ENCODE measurements at regions not wholly inside any gene's neighbourhood (a gene's known extent, or its start where the extent isn't known, plus 50 kb on each side); places are given as distances from the start of the nearest gene placed in this dataset.
A peak's percentile ranks its signal among the peaks of the same experiment; 100 is the strongest.

GRCh38 chr9:136611606-136612005 is 51.1 kb upstream of the EGFL7 start:
- no peaks in the 10 kb centered on the region for H3K27me3 ChIP-seq (ENCODE audit: insufficient read depth, low read length)
- H3K79me1 ChIP-seq (ENCODE audit: low read length) = peaks cover 27% of the 10 kb centered on the region
- H3K4me1 ChIP-seq (ENCODE audit: control insufficient read depth in 1 of 2, insufficient read depth in 2 of 2, low read length in 2 of 2) = peaks cover 8 to 15% of the 10 kb centered on the region in 2 experiments
- H2BK120ac ChIP-seq (ENCODE audit: insufficient read depth, low read length, poor library complexity) = peak overlapping the region; percentile 77
- H4K12ac ChIP-seq (ENCODE audit: low read depth, low read length) = no peak overlapping the region
- peak overlapping the region; percentile 4 for H2AK5ac ChIP-seq (ENCODE audit: low read length)
- H2BK12ac ChIP-seq (ENCODE audit: low read length) = peak overlapping the region; percentile 42
- no CpG with 5 or more reads among the region's 24 CpGs for WGBS (ENCODE audit: extremely low coverage, insufficient coverage, insufficient read length)
- peak overlapping the region; percentile 51 for H4K8ac ChIP-seq (ENCODE audit: low read depth, low read length)
- H3K14ac ChIP-seq (ENCODE audit: low read length) = peak overlapping the region; percentile 47
- no peaks in the 10 kb centered on the region for H3K36me3 ChIP-seq (ENCODE audit: control insufficient read depth in 1 of 2, insufficient read depth in 2 of 2, low read length in 2 of 2)
- H3K23ac ChIP-seq (ENCODE audit: low read length) = no peak overlapping the region
- no peak overlapping the region for H3K9ac ChIP-seq (ENCODE audit: low read length)
- peak overlapping the region; percentile 82 for H4K91ac ChIP-seq (ENCODE audit: low read depth, low read length)
- DNase-seq = peak; percentile 21 to 49
- peaks cover 2% of the 10 kb centered on the region for H3K79me2 ChIP-seq (ENCODE audit: control insufficient read depth, insufficient read depth, low read length, poor library complexity)
- H3K4ac ChIP-seq (ENCODE audit: low read depth, low read length) = no peak overlapping the region
- H3K4me2 ChIP-seq (ENCODE audit: low read length) = no peak overlapping the region
- no peak overlapping the region for H2AFZ ChIP-seq (ENCODE audit: insufficient read depth, low read length, poor library complexity)
- H3K4me3 ChIP-seq (ENCODE audit: low read depth, low read length) = no peak overlapping the region
- H3K27ac ChIP-seq (ENCODE audit: low read depth, low read length) = no peak overlapping the region
- peaks cover 1% of the 10 kb centered on the region for H3K9me3 ChIP-seq (ENCODE audit: insufficient read depth, low read depth, low read length)
- peak overlapping the region; percentile 42 for H2BK5ac ChIP-seq (ENCODE audit: low read depth, low read length, poor library complexity)
- no peak overlapping the region for H3K18ac ChIP-seq (ENCODE audit: low read length)

- no peaks in the 10 kb centered on the region for H3K27me3 ChIP-seq (ENCODE audit: insufficient read depth, low read length)
- no peaks in the 10 kb centered on the region for H3K36me3 ChIP-seq (ENCODE audit: control insufficient read depth in 1 of 2, insufficient read depth in 2 of 2, low read length in 2 of 2)
- H3K4ac ChIP-seq (ENCODE audit: low read depth, low read length) = peak overlapping the region; percentile 16
- peaks cover 13 to 19% of the 10 kb centered on the region in 2 experiments for H3K4me1 ChIP-seq (ENCODE audit: control insufficient read depth in 1 of 2, insufficient read depth in 2 of 2, low read length in 2 of 2)
- no peak overlapping the region for H3K27ac ChIP-seq (ENCODE audit: low read depth, low read length)
- H4K8ac ChIP-seq (ENCODE audit: low read depth, low read length) = peak overlapping the region; percentile 51
- peak overlapping the region; percentile 37 for H2AK5ac ChIP-seq (ENCODE audit: low read length)
- H2AFZ ChIP-seq (ENCODE audit: insufficient read depth, low read length, poor library complexity) = no peak overlapping the region
- peak overlapping the region; percentile 47 for H3K14ac ChIP-seq (ENCODE audit: low read length)
- H3K23ac ChIP-seq (ENCODE audit: low read length) = no peak overlapping the region
- DNase-seq = no peak
- H4K12ac ChIP-seq (ENCODE audit: low read depth, low read length) = no peak overlapping the region
- peaks cover 6% of the 10 kb centered on the region for H3K79me2 ChIP-seq (ENCODE audit: control insufficient read depth, insufficient read depth, low read length, poor library complexity)
- no peak overlapping the region for H3K9ac ChIP-seq (ENCODE audit: low read length)
- no peak overlapping the region for H3K4me2 ChIP-seq (ENCODE audit: low read length)
- H4K91ac ChIP-seq (ENCODE audit: low read depth, low read length) = peak overlapping the region; percentile 82
- H2BK120ac ChIP-seq (ENCODE audit: insufficient read depth, low read length, poor library complexity) = peak overlapping the region; percentile 77
- peaks cover 1% of the 10 kb centered on the region for H3K9me3 ChIP-seq (ENCODE audit: insufficient read depth, low read depth, low read length)
- no peak overlapping the region for H3K4me3 ChIP-seq (ENCODE audit: low read depth, low read length)
- peaks cover 32% of the 10 kb centered on the region for H3K79me1 ChIP-seq (ENCODE audit: low read length)
- peak overlapping the region; percentile 42 for H2BK12ac ChIP-seq (ENCODE audit: low read length)
- H3K18ac ChIP-seq (ENCODE audit: low read length) = no peak overlapping the region
- no CpG with 5 or more reads among the region's 11 CpGs for WGBS (ENCODE audit: extremely low coverage, insufficient coverage, insufficient read length)
- peak overlapping the region; percentile 24 for H2BK5ac ChIP-seq (ENCODE audit: low read depth, low read length, poor library complexity)
Observed at GRCh38 chr9:136611119-136611518, 51.6 kb upstream of the EGFL7 start.

DNA sequence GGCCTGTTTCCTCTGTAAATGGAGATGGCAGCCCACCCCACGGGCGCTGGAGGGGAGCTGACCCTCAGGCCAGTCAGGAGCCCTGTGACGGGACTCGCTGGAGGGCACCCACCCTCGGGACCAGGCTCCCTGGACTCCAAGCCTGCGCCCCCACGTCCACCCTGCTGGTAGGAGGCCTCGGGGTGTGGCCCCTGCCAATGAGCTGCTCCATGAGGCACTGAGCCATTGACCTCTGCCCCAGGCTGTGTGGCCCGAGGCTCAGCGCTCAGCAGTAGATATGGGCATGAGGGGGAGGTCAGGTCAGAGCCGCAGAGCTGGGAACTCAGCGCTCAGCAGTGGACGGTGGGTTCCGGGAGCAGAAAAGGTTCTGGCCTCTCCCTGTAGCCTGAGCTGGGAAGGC is 52.3 kb upstream of the EGFL7 start:
- Histone ChIP-seq H2AK5ac (ENCODE audit: low read length) (no peak overlapping the region), H2AFZ (ENCODE audit: insufficient read depth, low read length, poor library complexity) (no peak overlapping the region), H4K91ac (ENCODE audit: low read depth, low read length) (no peak overlapping the region), H4K12ac (ENCODE audit: low read depth, low read length) (no peak overlapping the region), H3K4me3 (ENCODE audit: low read depth, low read length) (no peak overlapping the region), H3K4ac (ENCODE audit: low read depth, low read length) (no peak overlapping the region), H3K18ac (ENCODE audit: low read length) (no peak overlapping the region), H3K4me1 (ENCODE audit: control insufficient read depth in 1 of 2, insufficient read depth in 2 of 2, low read length in 2 of 2) (peaks cover 14 to 16% of the 10 kb centered on the region in 2 experiments), H2BK120ac (ENCODE audit: insufficient read depth, low read length, poor library complexity) (no peak overlapping the region), H3K27me3 (ENCODE audit: insufficient read depth, low read length) (no peaks in the 10 kb centered on the region), H2BK12ac (ENCODE audit: low read length) (no peak overlapping the region), H3K27ac (ENCODE audit: low read depth, low read length) (no peak overlapping the region), H3K23ac (ENCODE audit: low read length) (no peak overlapping the region), H3K9me3 (ENCODE audit: insufficient read depth, low read depth, low read length) (peaks cover 1% of the 10 kb centered on the region), H2BK5ac (ENCODE audit: low read depth, low read length, poor library complexity) (no peak overlapping the region), H3K79me2 (ENCODE audit: control insufficient read depth, insufficient read depth, low read length, poor library complexity) (peaks cover 6% of the 10 kb centered on the region), H4K8ac (ENCODE audit: low read depth, low read length) (no peak overlapping the region), H3K4me2 (ENCODE audit: low read length) (no peak overlapping the region), H3K14ac (ENCODE audit: low read length) (no peak overlapping the region), H3K79me1 (ENCODE audit: low read length) (peaks cover 31% of the 10 kb centered on the region), H3K36me3 (ENCODE audit: control insufficient read depth in 1 of 2, insufficient read depth in 2 of 2, low read length in 2 of 2) (no peaks in the 10 kb centered on the region), H3K9ac (ENCODE audit: low read length) (no peak overlapping the region)
- WGBS (ENCODE audit: extremely low coverage, insufficient coverage, insufficient read length) = no CpG with 5 or more reads among the region's 14 CpGs
- peak; percentile 51 to 68 for DNase-seq

GRCh38 chr9:136609838-136610311 is 52.8 kb upstream of the EGFL7 start:
- peak overlapping the region; percentile 80 for H4K91ac ChIP-seq (ENCODE audit: low read depth, low read length)
- H3K36me3 ChIP-seq (ENCODE audit: control insufficient read depth in 1 of 2, insufficient read depth in 2 of 2, low read length in 2 of 2) = no peaks in the 10 kb centered on the region
- H4K12ac ChIP-seq (ENCODE audit: low read depth, low read length) = no peak overlapping the region
- no peak overlapping the region for H2AK5ac ChIP-seq (ENCODE audit: low read length)
- no peak overlapping the region for H4K8ac ChIP-seq (ENCODE audit: low read depth, low read length)
- H2AFZ ChIP-seq (ENCODE audit: insufficient read depth, low read length, poor library complexity) = no peak overlapping the region
- H2BK120ac ChIP-seq (ENCODE audit: insufficient read depth, low read length, poor library complexity) = peak overlapping the region; percentile 48
- no peak overlapping the region for H2BK12ac ChIP-seq (ENCODE audit: low read length)
- no peak overlapping the region for H3K27ac ChIP-seq (ENCODE audit: low read depth, low read length)
- peaks cover 12 to 14% of the 10 kb centered on the region in 2 experiments for H3K4me1 ChIP-seq (ENCODE audit: control insufficient read depth in 1 of 2, insufficient read depth in 2 of 2, low read length in 2 of 2)
- H3K4ac ChIP-seq (ENCODE audit: low read depth, low read length) = no peak overlapping the region
- no peak overlapping the region for H3K18ac ChIP-seq (ENCODE audit: low read length)
- no peak overlapping the region for H3K4me2 ChIP-seq (ENCODE audit: low read length)
- DNase-seq = no peak
- no CpG with 5 or more reads among the region's 17 CpGs for WGBS (ENCODE audit: extremely low coverage, insufficient coverage, insufficient read length)
- H3K14ac ChIP-seq (ENCODE audit: low read length) = peak overlapping the region; percentile 37
- H3K27me3 ChIP-seq (ENCODE audit: insufficient read depth, low read length) = no peaks in the 10 kb centered on the region
- no peak overlapping the region for H3K9ac ChIP-seq (ENCODE audit: low read length)
- peaks cover 6% of the 10 kb centered on the region for H3K79me2 ChIP-seq (ENCODE audit: control insufficient read depth, insufficient read depth, low read length, poor library complexity)
- peaks cover 29% of the 10 kb centered on the region for H3K79me1 ChIP-seq (ENCODE audit: low read length)
- H3K4me3 ChIP-seq (ENCODE audit: low read depth, low read length) = no peak overlapping the region
- H2BK5ac ChIP-seq (ENCODE audit: low read depth, low read length, poor library complexity) = no peak overlapping the region
- no peak overlapping the region for H3K23ac ChIP-seq (ENCODE audit: low read length)
- H3K9me3 ChIP-seq (ENCODE audit: insufficient read depth, low read depth, low read length) = peaks cover 1% of the 10 kb centered on the region
